GM12865 (cell line): ENCODE measurements at regions not wholly inside any gene's neighbourhood (a gene's known extent, or its start where the extent isn't known, plus 50 kb on each side); places are given as distances from the start of the nearest gene placed in this dataset.

ENCODE experiments used
- DNase-seq: peaks from one replicate; pipeline ENCODE4 v3.0.0; 2010; ENCODE audit warnings: low read depth
- H3K4me3 ChIP-seq: 2 replicates; pipeline ENCODE4 v1.5.1; 2011; ENCODE audit warnings: mild to moderate bottlenecking, low read depth, low read length, control low read depth
- CTCF ChIP-seq: IDR thresholded peaks from 2 replicates; pipeline ENCODE4 v1.5.1; 2011; ENCODE audit warnings: low read length, control low read depth, low read depth, inconsistent platforms; ENCODE audit not compliant: insufficient read depth; ENCODE audit errors: missing control alignments

DNA sequence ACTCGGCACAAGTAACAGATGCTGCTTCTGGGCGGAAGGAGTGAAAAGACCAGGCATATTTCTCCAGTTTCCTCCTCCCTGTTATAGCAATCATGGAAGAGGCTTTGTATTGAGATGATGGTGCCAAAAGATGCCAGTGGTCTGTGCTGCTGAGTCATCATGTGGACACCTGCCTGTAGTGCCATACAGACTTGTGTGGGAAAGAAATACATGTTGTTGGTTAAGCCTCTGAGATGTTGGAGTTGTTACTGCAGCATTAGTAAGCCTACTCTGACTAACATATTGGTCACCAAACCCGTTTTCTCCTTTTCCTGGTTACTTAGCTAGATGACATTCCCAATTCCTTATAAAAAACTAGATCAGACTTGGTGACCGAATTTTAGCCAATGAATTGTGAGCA lies 356.9 kb downstream of the ZNF521 start:
- no peak for TF ChIP-seq CTCF
- DNase-seq, result no peak

GRCh38 chr18:24995755-24996154 lies 356.2 kb downstream of the ZNF521 start:
- DNase-seq, result no peak
- no peak for TF ChIP-seq CTCF
- no peak overlapping the region for H3K4me3 ChIP-seq

More for the DNA sequence above, 356.9 kb downstream of the ZNF521 start:
- no peak overlapping the region for H3K4me3 ChIP-seq

DNA sequence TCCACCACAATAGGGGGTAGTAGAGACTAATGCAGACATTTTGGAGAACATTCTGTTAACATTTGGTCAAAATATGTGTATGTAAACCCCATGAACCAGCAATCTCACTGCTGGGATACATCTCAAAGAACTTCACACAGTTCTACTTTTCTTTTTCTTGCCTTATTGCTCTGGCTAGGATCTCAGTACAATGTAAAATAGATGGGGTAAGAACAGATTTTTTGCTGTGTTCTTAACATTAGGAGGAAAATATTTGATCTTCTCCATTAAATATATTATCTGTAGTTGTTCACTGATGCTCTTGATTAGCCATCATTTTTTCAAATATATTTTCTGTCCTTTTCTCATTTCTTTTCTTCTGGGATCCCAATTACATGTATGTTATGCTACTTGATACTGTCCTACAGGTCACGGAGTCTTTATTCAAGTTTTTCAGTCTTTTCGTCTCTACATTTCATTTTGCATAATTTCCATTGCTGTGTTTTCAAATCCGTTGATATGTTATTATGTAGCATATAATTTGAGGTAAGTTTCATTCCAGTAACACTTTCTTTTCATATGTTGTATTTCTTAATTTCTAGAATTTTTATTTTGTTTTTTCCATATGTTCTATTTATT lies 352.2 kb downstream of the ZNF521 start:
- H3K4me3 ChIP-seq, result no peak overlapping the region
- no peak for DNase-seq
- TF ChIP-seq CTCF, result no peak

DNA sequence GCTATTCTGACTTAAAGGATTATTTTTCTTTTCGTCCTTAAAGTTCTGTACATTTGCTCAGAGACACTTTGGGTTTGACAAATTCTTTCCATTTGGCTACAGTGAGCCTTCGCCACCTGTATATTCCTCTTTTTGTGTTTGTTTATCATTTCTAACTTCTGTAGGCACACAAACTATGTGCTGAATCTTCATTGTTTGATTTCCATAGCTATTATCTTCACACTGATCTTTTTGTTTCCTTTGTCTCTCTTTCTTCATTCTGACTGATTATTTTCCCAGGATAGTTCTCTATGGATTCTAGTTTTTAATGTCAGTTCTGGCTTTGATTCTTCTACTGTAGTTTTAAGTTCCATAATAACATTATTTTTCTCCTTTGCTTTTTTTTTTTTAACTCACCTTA lies 350.2 kb downstream of the ZNF521 start:
- no peak overlapping the region for H3K4me3 ChIP-seq
- TF ChIP-seq CTCF, result no peak
- DNase-seq, result no peak

GRCh38 chr18:25005541-25006403 lies 346.2 kb downstream of the ZNF521 start:
- H3K4me3 ChIP-seq, result no peak overlapping the region
- no peak for DNase-seq
- no peak for TF ChIP-seq CTCF

GRCh38 chr18:25010623-25011374 lies 341.2 kb downstream of the ZNF521 start:
- no peak for TF ChIP-seq CTCF
- no peak for DNase-seq
- no peak overlapping the region for H3K4me3 ChIP-seq
